NCI-H226 (cell line): ENCODE measurements at regions not wholly inside any gene's neighbourhood (a gene's known extent, or its start where the extent isn't known, plus 50 kb on each side); places are given as distances from the start of the nearest gene placed in this dataset.

Experiments used
- DNase-seq: peaks from one replicate; pipeline ENCODE4 v3.0.0-alpha.2; 2015

GRCh38 chr6:139654309-139654708 is 279.9 kb upstream of the CITED2 start:
- DNase-seq = no peak

DNA sequence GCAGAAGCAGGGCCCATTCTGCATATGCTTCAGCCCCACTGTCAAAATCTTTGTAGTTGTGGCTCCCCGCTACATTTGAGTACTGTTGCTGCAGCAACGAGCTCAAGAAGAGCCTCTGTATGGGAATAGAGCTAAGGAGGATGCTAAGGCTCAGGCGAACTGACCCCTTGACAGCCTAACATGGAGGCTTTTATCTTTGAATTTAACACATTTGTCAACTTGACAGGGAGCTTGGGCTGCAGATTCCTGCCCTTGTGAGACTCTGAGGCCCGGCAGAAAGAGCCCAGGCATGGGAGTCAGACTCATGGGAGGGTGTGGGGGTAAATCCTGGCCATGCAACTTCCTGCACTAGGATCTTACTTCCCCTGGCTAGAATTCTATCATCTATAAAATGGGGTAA is 278.7 kb upstream of the CITED2 start:
- DNase-seq = no peak

GRCh38 chr6:139650941-139651340 is 276.5 kb upstream of the CITED2 start:
- no peak for DNase-seq

GRCh38 chr6:139649732-139650131 is 275.3 kb upstream of the CITED2 start:
- DNase-seq = no peak

DNA sequence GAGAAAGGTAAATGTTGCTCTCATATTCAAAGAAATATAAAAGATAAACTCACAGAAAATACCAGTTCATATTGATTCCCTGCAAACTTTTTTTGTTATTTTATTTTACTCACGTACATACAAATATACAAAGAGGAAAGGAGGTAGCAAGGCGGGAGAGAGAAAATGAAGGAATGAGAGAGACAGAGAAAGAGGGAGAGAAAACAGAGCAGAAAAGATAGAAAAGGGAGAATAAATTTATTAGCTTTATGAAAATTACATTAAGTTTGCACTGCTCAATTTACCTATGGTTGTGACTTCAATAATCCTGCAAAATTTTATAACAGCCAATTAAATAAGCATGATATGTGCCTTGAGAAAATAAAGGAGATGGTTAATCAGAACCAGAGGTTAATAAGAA is 274.7 kb upstream of the CITED2 start:
- no peak for DNase-seq

DNA sequence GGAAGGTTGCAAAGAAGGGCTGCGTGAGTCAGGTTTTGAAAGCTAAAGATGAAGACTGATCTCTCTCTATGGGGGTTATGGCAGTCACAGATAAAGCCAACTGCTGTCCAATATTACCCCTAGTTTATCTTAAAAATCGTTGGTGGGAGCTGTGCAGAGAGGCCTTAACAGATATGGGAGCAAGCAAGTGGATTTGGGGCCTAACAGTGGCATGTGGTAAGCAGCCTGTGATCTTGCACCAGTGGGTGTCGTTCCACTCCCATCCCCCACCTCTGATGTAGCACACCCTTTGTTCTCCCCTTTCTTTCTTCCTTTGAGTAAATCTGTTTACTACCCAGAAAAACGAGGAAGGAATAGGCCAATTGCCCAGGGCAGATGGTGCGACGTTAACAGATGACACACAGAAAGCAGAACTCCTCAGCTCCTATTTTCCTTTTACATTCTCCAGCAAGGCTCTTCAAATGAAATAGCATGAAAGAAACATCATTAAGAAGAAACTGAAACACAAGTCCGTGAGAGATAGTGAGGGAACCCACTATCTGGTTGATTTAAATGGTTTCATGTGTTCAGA is 274.1 kb upstream of the CITED2 start:
- DNase-seq = no peak

GRCh38 chr6:139647841-139648240 is 273.4 kb upstream of the CITED2 start:
- no peak for DNase-seq

- DNase-seq = no peak
Observed at GRCh38 chr6:139647016-139647415, 272.6 kb upstream of the CITED2 start.

GRCh38 chr6:139644821-139645220 is 270.4 kb upstream of the CITED2 start:
- DNase-seq = no peak

- DNase-seq = no peak
Observed at GRCh38 chr6:139643986-139644385, 269.5 kb upstream of the CITED2 start.

GRCh38 chr6:139642346-139642745 is 267.9 kb upstream of the CITED2 start:
- DNase-seq = peak; percentile 3

DNA sequence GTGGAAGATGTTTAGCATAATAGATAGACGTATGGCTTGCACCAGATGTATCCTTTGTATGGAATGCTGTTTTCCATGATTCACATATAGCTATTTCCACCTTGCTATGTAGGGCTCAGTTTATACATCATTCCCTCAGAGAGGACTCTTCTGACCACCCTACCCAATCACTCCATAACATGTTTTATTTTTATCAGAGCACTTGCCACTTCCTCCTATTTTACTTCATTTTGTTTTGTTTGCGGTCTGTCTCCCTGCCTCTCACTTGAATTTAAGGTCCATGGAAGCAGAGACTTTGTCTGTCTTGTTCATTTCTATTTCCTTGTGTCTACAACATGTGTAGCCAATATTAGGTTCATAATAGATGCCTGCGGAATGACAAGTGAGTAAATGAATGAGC is 266.9 kb upstream of the CITED2 start:
- DNase-seq = no peak

GRCh38 chr6:139640921-139641320 is 266.5 kb upstream of the CITED2 start:
- DNase-seq = no peak

GRCh38 chr6:139640448-139640847 is 266.0 kb upstream of the CITED2 start:
- no peak for DNase-seq

DNA sequence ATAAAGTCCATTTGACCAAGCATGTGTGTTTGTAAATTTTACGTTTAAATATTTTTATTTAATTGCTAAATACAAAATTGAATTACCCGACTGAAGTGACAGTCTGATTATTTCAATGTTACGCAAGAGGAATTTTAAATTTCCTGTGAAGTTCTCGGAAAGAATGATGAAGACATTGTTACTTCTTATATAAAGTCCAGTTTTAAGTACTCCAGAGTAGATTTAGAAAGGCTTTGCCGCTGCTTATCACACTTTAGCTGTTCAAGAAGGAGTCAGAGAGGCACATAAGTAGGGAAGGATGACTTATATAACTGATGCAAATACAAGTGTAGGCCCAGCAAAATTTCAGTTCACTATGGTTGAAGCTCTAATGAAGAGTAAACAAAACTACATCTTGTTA is 265.1 kb upstream of the CITED2 start:
- DNase-seq = no peak

DNA sequence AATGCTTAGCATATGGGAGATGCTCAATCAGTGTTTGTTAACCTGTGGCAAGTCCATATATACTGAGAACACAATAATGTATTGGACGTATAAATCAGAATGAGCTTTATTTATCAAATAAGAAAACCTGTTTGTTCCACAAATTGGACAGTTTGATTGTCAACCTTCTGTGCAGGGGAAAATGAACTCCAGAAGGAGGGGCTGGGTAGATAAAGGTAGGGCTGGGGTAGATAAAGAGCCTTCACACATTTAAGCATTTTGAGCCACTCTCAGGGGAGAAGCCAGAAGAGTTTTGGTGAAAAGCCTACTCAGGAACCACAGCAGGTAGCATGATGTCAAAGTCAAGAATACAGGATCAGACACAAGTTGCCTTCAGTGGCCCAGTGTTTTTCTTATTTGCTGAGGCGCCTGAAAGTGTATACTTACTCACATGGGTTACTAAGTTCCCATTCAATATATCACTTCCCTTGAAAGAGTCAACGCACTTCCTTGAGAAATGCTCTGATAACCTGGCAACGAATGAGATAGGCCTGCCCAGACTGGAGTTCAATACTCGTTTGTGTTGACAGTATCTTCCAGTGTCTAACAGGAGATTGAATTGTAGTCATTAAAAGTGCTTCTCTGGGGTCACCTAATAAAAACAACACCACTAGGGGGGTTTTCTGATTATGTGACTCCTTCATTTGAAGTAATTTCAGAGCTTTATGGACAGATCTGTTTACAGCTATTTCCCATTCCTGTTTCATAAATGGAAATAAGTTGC is 263.9 kb upstream of the CITED2 start:
- DNase-seq = no peak

GRCh38 chr6:139637766-139638165 is 263.3 kb upstream of the CITED2 start:
- no peak for DNase-seq

GRCh38 chr6:139636391-139636790 is 261.9 kb upstream of the CITED2 start:
- DNase-seq = no peak

- DNase-seq = no peak
Observed at GRCh38 chr6:139635401-139636130, 261.1 kb upstream of the CITED2 start.

- DNase-seq = no peak
Observed at GRCh38 chr6:139632840-139633239, 258.4 kb upstream of the CITED2 start.

DNA sequence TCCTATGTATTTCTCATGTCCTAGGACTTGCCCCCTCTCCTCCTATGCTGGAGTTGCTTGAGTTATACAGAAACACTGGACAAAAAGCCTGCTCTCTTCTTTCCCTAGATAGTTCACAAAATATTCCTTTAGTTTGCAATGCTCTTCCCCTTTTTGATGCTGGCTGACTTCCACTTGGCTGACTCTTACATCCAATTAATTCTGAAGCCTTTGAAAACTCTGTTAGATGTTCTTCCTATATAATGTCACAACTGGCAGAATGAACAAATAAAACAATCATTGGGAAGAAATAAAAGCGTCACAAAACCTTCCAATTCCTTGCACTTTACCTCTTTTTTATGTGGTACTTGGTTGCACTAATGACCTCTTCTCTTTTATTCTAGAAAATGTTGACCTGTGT is 253.8 kb upstream of the CITED2 start:
- DNase-seq = no peak

- no peak for DNase-seq
Observed at GRCh38 chr6:139627091-139627490, 252.6 kb upstream of the CITED2 start.

GRCh38 chr6:139625998-139626975 is 251.8 kb upstream of the CITED2 start:
- peak; percentile 52 for DNase-seq
